Prostate gland (tissue), 2 donors: ENCODE measurements at regions not wholly inside any gene's neighbourhood (a gene's known extent, or its start where the extent isn't known, plus 50 kb on each side); places are given as distances from the start of the nearest gene placed in this dataset.
A peak's percentile ranks its signal among the peaks of the same experiment; 100 is the strongest.

Source experiments
- DNase-seq: peaks from one replicate; pipeline ENCODE4 v3.0.0-alpha.2; 2019; ENCODE audit warnings: low spot score
- H3K27ac ChIP-seq, 2 donors: fragments of 200-600 bp; sonication (generic); 2 replicates each; pipeline ENCODE4 v1.5.1; 2017 to 2019
- H3K27me3 ChIP-seq: fragments of 200-600 bp; sonication (generic); replicated peaks from 2 replicates; pipeline ENCODE4 v1.5.1; 2019; ENCODE audit not compliant: insufficient read depth
- H3K36me3 ChIP-seq, 2 donors: fragments of 200-600 bp; sonication (generic); 1 replicate in 1 of 2; 2 replicates in 1 of 2; pipeline versions ENCODE4 v1.5.1 to v1.8.1; 2017 to 2019
- H3K4me1 ChIP-seq: fragments of 200-600 bp; sonication (generic); replicated peaks from 2 replicates; pipeline ENCODE4 v1.5.1; 2019
- H3K4me3 ChIP-seq, 2 donors: fragments of 200-600 bp; sonication (generic); 2 replicates each; pipeline ENCODE4 v1.5.1; 2017 to 2019
- H3K9me3 ChIP-seq: fragments of 200-600 bp; sonication (generic); 2 replicates; pipeline ENCODE4 v1.5.1; 2017
- CTCF ChIP-seq, 4 experiments: fragments of 200-600 bp in 2 of 4; fragments of 450-650 bp in 2 of 4; sonication (generic) in 2 of 4; IDR thresholded peaks; 1 replicate in 3 of 4; 2 replicates in 1 of 4; pipeline ENCODE4 v1.5.1; 2016 to 2019; ENCODE audit warnings: antibody characterized with exemption in 4 of 4, mild to moderate bottlenecking in 2 of 4, moderate library complexity in 2 of 4
- POLR2A ChIP-seq: fragments of 450-650 bp; IDR thresholded peaks from one replicate; pipeline ENCODE4 v1.6.1; 2016; ENCODE audit warnings: antibody characterized with exemption, mild to moderate bottlenecking
- POLR2AphosphoS5 ChIP-seq: sonication (generic); formaldehyde crosslinking; IDR thresholded peaks from one replicate; pipeline ENCODE4 v1.6.1; 2017; ENCODE audit warnings: antibody characterized with exemption
- WGBS: methylation state at CpG from one replicate; pipeline ENCODE4 v1.1.5; 2018; 5-methylcytosine and 5-hydroxymethylcytosine counted together
- intact Hi-C: fragments of 100-400 bp; cut with DNase I; formaldehyde crosslinking; loops from one replicate; pipeline ENCODE4 v1.14.2; 2022

- no peak overlapping the region for H3K27ac ChIP-seq
- no peaks in the 10 kb centered on the region for H3K36me3 ChIP-seq
- no peaks in the 10 kb centered on the region for H3K9me3 ChIP-seq
- H3K27me3 ChIP-seq: no peaks in the 10 kb centered on the region
- no peak for DNase-seq
- TF ChIP-seq POLR2A: no peak
- no peak for TF ChIP-seq POLR2AphosphoS5
- no peak for TF ChIP-seq CTCF (IDR thresholded peaks at IDR 0.05)
- no peak overlapping the region for H3K4me3 ChIP-seq
- intact Hi-C loops: loop anchor here (10.0 kb wide), 1 partner anchor 116 kb away; no protein-coding TSS in a partner anchor
- WGBS: 80% methylated on average over 16 of the region's 17 CpGs
- no peaks in the 10 kb centered on the region for H3K4me1 ChIP-seq
Observed at GRCh38 chr2:120958623-120959366, 223.1 kb downstream of the GLI2 start.

DNA sequence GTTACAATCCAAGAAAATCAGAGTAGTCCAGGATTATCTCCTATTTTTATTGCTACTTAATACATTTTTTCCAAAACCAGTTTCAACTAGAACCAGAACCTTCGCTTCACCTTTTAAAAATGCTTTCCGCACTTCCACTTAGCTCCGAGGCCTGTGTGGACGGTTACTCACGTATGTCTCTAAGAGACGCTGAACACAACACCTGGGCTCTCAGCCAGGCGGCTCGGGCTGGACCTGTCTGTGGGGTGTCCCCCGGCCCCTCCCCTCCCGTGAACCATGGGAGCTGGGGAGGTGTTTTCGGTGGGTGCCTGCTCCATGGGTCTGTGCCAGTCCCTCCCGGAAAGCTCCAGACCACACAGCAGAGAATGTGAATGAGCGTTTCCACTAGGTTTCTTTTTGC, 223.8 kb downstream of the GLI2 start:
- intact Hi-C loops: loop anchor here (10.0 kb wide), 1 partner anchor 115 kb away; no protein-coding TSS in a partner anchor
- H3K4me3 ChIP-seq: no peak overlapping the region

DNA sequence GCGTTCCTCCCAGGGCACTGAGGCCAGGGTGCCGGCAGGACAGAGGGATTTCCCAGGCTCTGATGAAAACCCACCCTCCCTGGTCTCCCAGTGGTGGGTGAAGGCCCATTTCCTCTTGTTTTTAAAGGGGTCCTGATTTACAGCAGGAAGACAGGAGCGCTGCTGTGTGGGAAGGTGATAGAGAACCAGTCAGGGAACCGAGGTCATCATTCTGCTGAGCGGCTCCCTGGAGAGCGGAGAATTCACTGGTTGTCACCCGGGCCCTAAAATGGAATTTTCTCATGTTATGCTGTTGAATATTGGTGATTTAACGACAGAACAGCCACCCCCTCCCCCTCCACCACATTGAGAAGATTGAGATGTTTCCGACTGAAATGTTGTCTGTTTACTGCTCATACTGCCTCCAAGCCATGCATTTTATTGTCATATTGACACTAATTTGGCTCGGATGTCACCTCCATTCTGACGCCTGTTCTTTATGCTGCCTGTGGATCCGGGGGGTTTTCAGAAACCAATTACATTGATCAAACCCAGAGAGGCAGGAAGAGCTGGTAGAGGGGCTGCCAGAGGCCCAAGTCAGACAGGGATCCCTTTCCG, 225.2 kb downstream of the GLI2 start:
- no peaks in the 10 kb centered on the region for H3K4me1 ChIP-seq
- no peak for DNase-seq
- H3K27ac ChIP-seq: no peak overlapping the region
- no peaks in the 10 kb centered on the region for H3K9me3 ChIP-seq
- TF ChIP-seq CTCF (IDR thresholded peaks at IDR 0.05): no peak
- no peak for TF ChIP-seq POLR2AphosphoS5
- no peak for TF ChIP-seq POLR2A
- intact Hi-C loops: no loop called here
- H3K27me3 ChIP-seq: no peaks in the 10 kb centered on the region
- no peaks in the 10 kb centered on the region for H3K36me3 ChIP-seq
- no peak overlapping the region for H3K4me3 ChIP-seq
- WGBS: 83% methylated on average over 13 of the region's 13 CpGs

More for the DNA sequence above, 223.8 kb downstream of the GLI2 start:
- no peaks in the 10 kb centered on the region for H3K27me3 ChIP-seq
- no peak overlapping the region for H3K27ac ChIP-seq
- DNase-seq: peak; percentile 64
- 41% methylated on average over 13 of the region's 13 CpGs for WGBS
- H3K9me3 ChIP-seq: no peaks in the 10 kb centered on the region
- no peaks in the 10 kb centered on the region for H3K36me3 ChIP-seq
- TF ChIP-seq CTCF (IDR thresholded peaks at IDR 0.05): no peak
- no peak for TF ChIP-seq POLR2AphosphoS5
- no peak for TF ChIP-seq POLR2A
- no peaks in the 10 kb centered on the region for H3K4me1 ChIP-seq

DNA sequence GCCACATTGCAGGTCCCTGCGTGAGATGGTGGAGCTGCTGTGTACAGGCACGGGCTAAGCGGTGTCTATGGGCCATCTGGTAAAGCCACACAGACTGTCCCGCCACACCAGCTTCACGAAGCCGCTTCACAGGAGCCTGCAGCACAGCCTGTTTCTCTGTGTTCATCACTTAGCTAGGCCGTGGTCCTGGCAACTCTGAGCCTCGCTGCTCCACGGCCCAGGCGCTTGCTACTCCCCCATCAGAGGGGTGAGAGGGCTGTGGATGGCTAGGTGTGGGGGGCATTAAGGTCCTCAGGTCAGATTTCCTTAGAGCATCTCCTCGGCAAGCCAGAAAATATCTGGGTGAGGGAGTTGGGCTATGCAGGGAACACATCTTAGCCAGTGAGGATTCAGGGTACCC, 225.7 kb downstream of the GLI2 start:
- Histone ChIP-seq H3K27me3 (no peaks in the 10 kb centered on the region), H3K36me3 (no peaks in the 10 kb centered on the region), H3K4me1 (no peaks in the 10 kb centered on the region), H3K4me3 (no peak overlapping the region), H3K27ac (no peak overlapping the region), H3K9me3 (no peaks in the 10 kb centered on the region)
- TF ChIP-seq POLR2A: no peak
- TF ChIP-seq POLR2AphosphoS5: no peak
- TF ChIP-seq CTCF (IDR thresholded peaks at IDR 0.05): no peak
- intact Hi-C loops: no loop called here
- WGBS: 76% methylated on average over 11 of the region's 11 CpGs
- no peak for DNase-seq
